ENCODE measurements at regions not wholly inside any gene's neighbourhood (a gene's known extent, or its start where the extent isn't known, plus 50 kb on each side); places are given as distances from the start of the nearest gene placed in this dataset.

DNA sequence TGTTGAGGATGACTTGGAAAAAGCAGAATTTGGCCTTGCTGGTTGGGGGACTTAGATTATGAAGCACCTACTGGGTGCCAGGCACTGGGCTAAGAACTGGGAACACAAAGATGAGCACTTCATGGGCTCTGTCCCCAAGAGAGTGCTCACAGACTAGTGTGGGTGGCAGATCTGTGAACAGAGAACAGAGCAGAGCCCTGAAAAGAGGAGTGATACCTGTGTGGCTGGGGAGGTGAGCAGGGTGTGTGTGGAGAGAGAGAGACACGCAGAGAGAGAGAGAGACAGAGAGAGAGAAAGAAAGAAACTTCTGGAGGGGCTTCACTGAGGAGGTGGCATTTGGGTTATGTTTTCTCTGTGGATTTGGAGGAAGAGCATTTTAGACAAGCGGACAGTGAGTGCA, 61.1 kb upstream of the PPP2R5A start:
- H3K36me3 ChIP-seq (ENCODE audit: insufficient read depth, low read length) = no peaks in the 10 kb centered on the region
- TF ChIP-seq EZH2 (IDR thresholded peaks at IDR 0.05) = no peak
- TF ChIP-seq FOXP2 (optimal IDR thresholded peaks at IDR 0.05; ENCODE audit: control extremely low read depth, extremely low read length, insufficient read depth) = no peak
- no peak for TF ChIP-seq POLR2AphosphoS5 (IDR thresholded peaks at IDR 0.05; ENCODE audit: borderline replicate concordance, low read depth, low read length)
- no peak for DNase-seq (ENCODE audit: low read depth, low spot score)
- no peak overlapping the region for H3K4me3 ChIP-seq
- H3K9me3 ChIP-seq (ENCODE audit: low read depth, low read length) = no peaks in the 10 kb centered on the region
- H3K27ac ChIP-seq = no peak overlapping the region
- H3K9ac ChIP-seq (ENCODE audit: insufficient read length) = no peak overlapping the region

DNA sequence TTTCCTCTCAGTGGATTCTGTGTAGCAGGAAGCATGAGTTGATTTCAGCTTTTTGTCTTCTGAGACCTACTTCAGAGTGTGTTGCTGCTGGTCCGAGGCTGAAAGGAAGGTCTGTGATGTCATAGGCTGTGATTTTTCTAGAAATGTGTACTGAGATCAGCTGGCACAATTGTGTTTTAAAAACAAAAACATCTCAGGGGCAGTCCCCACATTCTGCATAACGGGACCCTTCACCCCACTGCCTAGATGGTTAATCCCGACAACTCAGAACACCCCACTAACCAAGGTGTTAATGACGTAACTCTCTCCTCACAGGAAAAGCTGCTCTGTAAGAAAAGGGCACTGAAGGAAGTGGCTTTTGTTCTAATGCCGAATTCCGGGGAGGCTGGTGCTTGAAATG, 59.8 kb upstream of the PPP2R5A start:
- H3K9ac ChIP-seq (ENCODE audit: insufficient read length) = no peak overlapping the region
- DNase-seq (ENCODE audit: low read depth, low spot score) = no peak
- no peaks in the 10 kb centered on the region for H3K36me3 ChIP-seq (ENCODE audit: insufficient read depth, low read length)
- H3K27ac ChIP-seq = no peak overlapping the region
- no peak for TF ChIP-seq FOXP2 (optimal IDR thresholded peaks at IDR 0.05; ENCODE audit: control extremely low read depth, extremely low read length, insufficient read depth)
- no peak for TF ChIP-seq EZH2 (IDR thresholded peaks at IDR 0.05)
- TF ChIP-seq POLR2AphosphoS5 (IDR thresholded peaks at IDR 0.05; ENCODE audit: borderline replicate concordance, low read depth, low read length) = no peak
- H3K4me3 ChIP-seq = no peak overlapping the region
- H3K9me3 ChIP-seq (ENCODE audit: low read depth, low read length) = no peaks in the 10 kb centered on the region

DNA sequence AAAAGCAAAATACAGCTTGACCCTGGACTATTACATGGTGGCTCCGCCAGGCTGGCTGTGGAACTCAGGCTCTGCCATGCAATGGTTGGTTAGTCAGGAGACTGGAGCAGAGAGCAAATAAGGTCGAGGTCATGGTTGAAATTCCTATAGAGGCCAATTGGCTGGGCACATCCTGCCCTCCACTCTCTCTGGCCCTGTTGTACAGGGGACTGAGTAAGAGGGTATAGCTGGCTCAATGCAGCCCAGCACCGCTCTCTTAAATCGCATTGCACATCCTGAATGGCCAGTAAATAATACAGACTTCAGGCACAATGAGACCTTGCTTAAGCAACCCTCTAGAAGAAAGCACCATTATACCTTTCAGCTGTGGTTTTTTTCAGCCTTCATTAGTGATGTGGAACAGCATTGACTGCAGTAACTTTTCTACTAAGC, 59.3 kb upstream of the PPP2R5A start:
- no peak for DNase-seq (ENCODE audit: low read depth, low spot score)
- H3K9ac ChIP-seq (ENCODE audit: insufficient read length) = no peak overlapping the region

DNA sequence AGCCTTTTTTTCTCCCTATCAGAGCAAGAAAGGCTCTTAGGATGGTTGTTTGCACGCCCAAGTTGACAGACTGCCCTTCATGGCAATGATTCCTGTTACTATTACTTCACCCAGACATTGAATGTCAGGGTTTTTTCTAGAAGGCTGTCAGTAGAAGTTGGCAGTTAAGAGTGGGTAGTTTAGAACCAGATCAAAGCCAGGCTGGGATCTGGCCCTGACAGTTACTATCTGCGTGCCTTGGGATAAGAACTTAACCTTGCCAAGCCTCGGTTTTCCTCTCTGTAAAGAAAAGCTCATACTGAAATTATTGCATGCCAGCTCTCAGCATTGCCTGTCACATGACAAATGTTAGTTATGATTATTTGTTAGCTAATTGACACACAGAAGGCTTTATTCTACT, 58.7 kb upstream of the PPP2R5A start:
- Histone ChIP-seq H3K4me3 (no peak overlapping the region), H3K9ac (ENCODE audit: insufficient read length) (no peak overlapping the region), H3K27ac (no peak overlapping the region), H3K9me3 (ENCODE audit: low read depth, low read length) (no peaks in the 10 kb centered on the region), H3K36me3 (ENCODE audit: insufficient read depth, low read length) (no peaks in the 10 kb centered on the region)
- TF ChIP-seq EZH2 (IDR thresholded peaks at IDR 0.05) (no peak), FOXP2 (optimal IDR thresholded peaks at IDR 0.05; ENCODE audit: control extremely low read depth, extremely low read length, insufficient read depth) (no peak), POLR2AphosphoS5 (IDR thresholded peaks at IDR 0.05; ENCODE audit: borderline replicate concordance, low read depth, low read length) (no peak)
- DNase-seq (ENCODE audit: low read depth, low spot score) = no peak

More for the DNA sequence above, 59.3 kb upstream of the PPP2R5A start:
- Histone ChIP-seq H3K4me3 (no peak overlapping the region), H3K9me3 (ENCODE audit: low read depth, low read length) (no peaks in the 10 kb centered on the region), H3K36me3 (ENCODE audit: insufficient read depth, low read length) (no peaks in the 10 kb centered on the region), H3K27ac (no peak overlapping the region)
- no peak for TF ChIP-seq EZH2 (IDR thresholded peaks at IDR 0.05)
- TF ChIP-seq FOXP2 (optimal IDR thresholded peaks at IDR 0.05; ENCODE audit: control extremely low read depth, extremely low read length, insufficient read depth) = no peak
- no peak for TF ChIP-seq POLR2AphosphoS5 (IDR thresholded peaks at IDR 0.05; ENCODE audit: borderline replicate concordance, low read depth, low read length)

DNA sequence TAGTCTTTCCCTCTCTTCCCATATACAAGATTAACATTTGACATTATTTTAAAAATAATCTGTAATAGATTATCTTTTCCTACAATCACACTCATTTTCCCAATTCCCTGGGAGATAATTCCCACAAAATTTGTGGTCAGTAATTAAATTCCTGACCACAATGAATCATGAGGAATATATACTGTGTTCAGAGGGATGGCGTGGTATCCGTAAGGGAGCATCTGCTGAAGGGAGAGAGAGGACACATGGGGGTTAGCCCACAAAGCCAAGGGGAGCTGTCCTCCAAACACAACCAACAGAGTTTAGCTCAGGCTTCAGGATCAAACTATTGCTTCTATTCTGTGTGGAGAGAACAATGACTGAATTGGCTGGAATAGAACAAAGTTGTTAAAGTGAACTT, 57.1 kb upstream of the PPP2R5A start:
- H3K36me3 ChIP-seq (ENCODE audit: insufficient read depth, low read length) = no peaks in the 10 kb centered on the region
- H3K9ac ChIP-seq (ENCODE audit: insufficient read length) = no peak overlapping the region
- TF ChIP-seq FOXP2 (optimal IDR thresholded peaks at IDR 0.05; ENCODE audit: control extremely low read depth, extremely low read length, insufficient read depth) (no peak), EZH2 (IDR thresholded peaks at IDR 0.05) (no peak), POLR2AphosphoS5 (IDR thresholded peaks at IDR 0.05; ENCODE audit: borderline replicate concordance, low read depth, low read length) (no peak)
- H3K27ac ChIP-seq = no peak overlapping the region
- H3K9me3 ChIP-seq (ENCODE audit: low read depth, low read length) = no peaks in the 10 kb centered on the region
- no peak overlapping the region for H3K4me3 ChIP-seq
- DNase-seq (ENCODE audit: low read depth, low spot score) = no peak

DNA sequence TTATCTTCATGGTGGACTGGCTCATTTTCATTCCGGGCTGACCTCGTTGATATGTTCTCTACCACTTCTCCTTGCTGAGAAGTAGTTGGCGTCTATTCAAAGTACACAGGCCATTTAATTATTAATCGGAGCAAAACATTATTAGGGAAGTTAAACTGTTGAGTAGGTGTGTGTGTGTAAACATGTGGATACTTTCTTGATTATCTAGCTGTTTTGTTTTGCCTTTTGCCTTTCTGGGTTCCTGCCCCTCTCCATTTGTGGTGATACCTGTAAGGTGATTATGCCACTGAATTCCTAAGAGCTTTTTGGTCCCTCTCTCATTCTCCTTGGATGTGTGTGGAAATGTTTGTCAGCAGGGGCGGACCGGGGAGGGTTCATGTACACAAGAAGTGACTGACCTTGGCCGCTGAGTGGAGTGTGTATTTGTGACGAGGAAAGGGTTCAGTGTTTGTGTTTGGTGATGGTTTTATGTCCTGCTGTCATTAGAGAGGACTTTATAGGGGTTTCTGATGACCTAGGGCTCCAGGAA, 56.6 kb upstream of the PPP2R5A start:
- H3K36me3 ChIP-seq (ENCODE audit: insufficient read depth, low read length) = no peaks in the 10 kb centered on the region
- DNase-seq (ENCODE audit: low read depth, low spot score) = no peak
- TF ChIP-seq POLR2AphosphoS5 (IDR thresholded peaks at IDR 0.05; ENCODE audit: borderline replicate concordance, low read depth, low read length) = no peak
- TF ChIP-seq EZH2 (IDR thresholded peaks at IDR 0.05) = no peak
- TF ChIP-seq FOXP2 (optimal IDR thresholded peaks at IDR 0.05; ENCODE audit: control extremely low read depth, extremely low read length, insufficient read depth) = no peak
- no peaks in the 10 kb centered on the region for H3K9me3 ChIP-seq (ENCODE audit: low read depth, low read length)
- no peak overlapping the region for H3K9ac ChIP-seq (ENCODE audit: insufficient read length)
- no peak overlapping the region for H3K27ac ChIP-seq
- no peak overlapping the region for H3K4me3 ChIP-seq

DNA sequence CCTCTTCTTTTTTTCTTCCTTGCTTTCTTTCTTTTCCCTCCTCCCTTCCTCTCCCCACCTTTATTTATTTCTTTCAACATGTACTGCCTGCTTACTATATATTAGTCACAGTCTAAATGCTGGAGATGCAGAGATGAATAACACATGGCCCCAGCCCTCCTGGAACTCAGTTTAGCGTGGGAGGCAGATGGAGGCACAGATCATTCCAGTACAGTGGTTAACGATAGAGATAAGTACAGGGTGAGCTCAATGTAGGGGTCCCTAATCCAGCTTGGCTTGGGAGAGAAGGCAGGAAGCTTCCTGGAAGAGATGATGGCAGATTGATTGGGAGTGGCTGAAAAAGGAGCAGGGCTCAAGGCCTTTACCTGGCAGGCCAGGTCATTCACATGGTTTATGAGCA, 55.6 kb upstream of the PPP2R5A start:
- Histone ChIP-seq H3K36me3 (ENCODE audit: insufficient read depth, low read length) (no peaks in the 10 kb centered on the region), H3K4me3 (no peak overlapping the region), H3K9ac (ENCODE audit: insufficient read length) (no peak overlapping the region), H3K9me3 (ENCODE audit: low read depth, low read length) (no peaks in the 10 kb centered on the region), H3K27ac (no peak overlapping the region)
- no peak for DNase-seq (ENCODE audit: low read depth, low spot score)
- TF ChIP-seq POLR2AphosphoS5 (IDR thresholded peaks at IDR 0.05; ENCODE audit: borderline replicate concordance, low read depth, low read length) (no peak), FOXP2 (optimal IDR thresholded peaks at IDR 0.05; ENCODE audit: control extremely low read depth, extremely low read length, insufficient read depth) (no peak), EZH2 (IDR thresholded peaks at IDR 0.05) (no peak)

DNA sequence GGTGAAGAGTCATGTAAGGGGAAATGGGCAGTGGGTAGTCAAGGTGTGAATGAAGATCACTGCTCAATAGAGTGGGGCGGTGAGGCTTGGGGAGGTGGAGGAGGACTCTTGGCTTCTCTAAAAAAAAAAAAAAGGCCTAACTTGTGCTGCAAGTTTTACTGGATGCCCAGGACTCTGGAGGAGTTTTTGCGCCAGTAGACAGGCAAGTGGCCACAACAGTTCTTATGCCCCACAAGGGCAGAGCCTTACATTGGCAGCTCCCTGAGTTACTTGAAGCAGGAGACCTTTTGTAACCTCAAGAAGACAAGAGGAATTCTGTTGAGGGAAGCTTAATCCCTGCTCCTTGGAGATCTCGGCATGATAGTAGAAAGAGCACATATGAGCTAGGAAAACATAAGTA, 54.9 kb upstream of the PPP2R5A start:
- TF ChIP-seq FOXP2 (optimal IDR thresholded peaks at IDR 0.05; ENCODE audit: control extremely low read depth, extremely low read length, insufficient read depth) (no peak), EZH2 (IDR thresholded peaks at IDR 0.05) (no peak), POLR2AphosphoS5 (IDR thresholded peaks at IDR 0.05; ENCODE audit: borderline replicate concordance, low read depth, low read length) (no peak)
- H3K27ac ChIP-seq = no peak overlapping the region

DNA sequence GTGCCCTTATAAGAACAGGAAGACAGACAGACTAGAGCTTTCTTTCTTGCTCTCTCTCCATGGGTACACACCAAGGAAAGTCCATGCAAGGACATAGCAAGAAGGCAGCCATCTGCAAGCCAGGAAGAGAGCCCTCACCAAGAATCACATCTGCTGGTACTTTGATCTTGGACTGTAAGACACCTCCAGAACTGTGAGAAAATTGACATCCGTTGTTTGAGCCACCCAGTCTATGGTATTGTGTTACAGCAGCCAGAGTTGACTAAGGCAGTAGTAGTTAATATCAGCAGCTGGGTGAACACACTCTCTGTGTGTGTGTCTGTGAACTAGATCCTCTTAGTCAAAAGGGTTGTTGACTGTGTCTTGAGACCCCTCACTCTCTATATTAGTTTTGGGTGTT, 53.8 kb upstream of the PPP2R5A start:
- DNase-seq (ENCODE audit: low read depth, low spot score) = no peak
- no peaks in the 10 kb centered on the region for H3K36me3 ChIP-seq (ENCODE audit: insufficient read depth, low read length)
- no peak overlapping the region for H3K27ac ChIP-seq
- H3K9ac ChIP-seq (ENCODE audit: insufficient read length) = no peak overlapping the region
- TF ChIP-seq FOXP2 (optimal IDR thresholded peaks at IDR 0.05; ENCODE audit: control extremely low read depth, extremely low read length, insufficient read depth) (no peak), POLR2AphosphoS5 (IDR thresholded peaks at IDR 0.05; ENCODE audit: borderline replicate concordance, low read depth, low read length) (no peak)
- H3K9me3 ChIP-seq (ENCODE audit: low read depth, low read length) = no peaks in the 10 kb centered on the region
- no peak overlapping the region for H3K4me3 ChIP-seq

More for the DNA sequence above, 54.9 kb upstream of the PPP2R5A start:
- Histone ChIP-seq H3K36me3 (ENCODE audit: insufficient read depth, low read length) (no peaks in the 10 kb centered on the region), H3K9ac (ENCODE audit: insufficient read length) (no peak overlapping the region), H3K4me3 (no peak overlapping the region), H3K9me3 (ENCODE audit: low read depth, low read length) (no peaks in the 10 kb centered on the region)
- DNase-seq (ENCODE audit: low read depth, low spot score) = no peak
